Medulla oblongata (tissue), 1 donor: ENCODE measurements at regions not wholly inside any gene's neighbourhood (a gene's known extent, or its start where the extent isn't known, plus 50 kb on each side); places are given as distances from the start of the nearest gene placed in this dataset.
"Not testable (repeated sequence)": the region's sequence is repeated elsewhere in the genome, so short reads cannot be mapped to it uniquely, and the experiment has no call there.

Source experiments
- DNase-seq: peaks from one replicate; pipeline ENCODE4 v3.0.0-alpha.2; 2015; ENCODE audit errors: extremely low spot score

- not testable (repeated sequence) for DNase-seq
Observed at GRCh38 chr12:65678172-65678571, 146.1 kb upstream of the HMGA2 start.

- no peak for DNase-seq
Observed at GRCh38 chr12:65681226-65681625, 143.1 kb upstream of the HMGA2 start.

GRCh38 chr12:65682112-65682511 is 142.2 kb upstream of the HMGA2 start:
- no peak for DNase-seq

GRCh38 chr12:65684906-65685305 is 139.4 kb upstream of the HMGA2 start:
- no peak for DNase-seq

- peak; percentile 16 for DNase-seq
Observed at GRCh38 chr12:65685514-65685913, 138.8 kb upstream of the HMGA2 start.

- no peak for DNase-seq
Observed at GRCh38 chr12:65689508-65689907, 134.8 kb upstream of the HMGA2 start.

GRCh38 chr12:65690477-65690876 is 133.8 kb upstream of the HMGA2 start:
- no peak for DNase-seq

- DNase-seq = no peak
Observed at GRCh38 chr12:65694130-65694529, 130.2 kb upstream of the HMGA2 start.

- DNase-seq = peak; percentile 21
Observed at GRCh38 chr12:65695113-65695865, 129.0 kb upstream of the HMGA2 start.

- DNase-seq = no peak
Observed at GRCh38 chr12:65696227-65696626, 128.1 kb upstream of the HMGA2 start.

- DNase-seq = no peak
Observed at GRCh38 chr12:65699251-65699650, 125.0 kb upstream of the HMGA2 start.

- DNase-seq = no peak
Observed at GRCh38 chr12:65703176-65703575, 121.1 kb upstream of the HMGA2 start.

GRCh38 chr12:65705380-65705876 is 118.9 kb upstream of the HMGA2 start:
- no peak for DNase-seq

- DNase-seq = no peak
Observed at GRCh38 chr12:65707051-65707450, 117.2 kb upstream of the HMGA2 start.

- DNase-seq = no peak
Observed at GRCh38 chr12:65712260-65713004, 111.9 kb upstream of the HMGA2 start.

GRCh38 chr12:65715961-65716360 is 108.3 kb upstream of the HMGA2 start:
- DNase-seq = no peak

GRCh38 chr12:65720136-65721130 is 103.8 kb upstream of the HMGA2 start:
- DNase-seq = no peak

- DNase-seq = no peak
Observed at GRCh38 chr12:65721541-65722190, 102.6 kb upstream of the HMGA2 start.

- DNase-seq = no peak
Observed at GRCh38 chr12:65725376-65725775, 98.9 kb upstream of the HMGA2 start.

- no peak for DNase-seq
Observed at GRCh38 chr12:65728455-65728847, 95.8 kb upstream of the HMGA2 start.
